Endothelial cell of umbilical vein (primary cell): ENCODE measurements at regions not wholly inside any gene's neighbourhood (a gene's known extent, or its start where the extent isn't known, plus 50 kb on each side); places are given as distances from the start of the nearest gene placed in this dataset.

Experiments used
- BruUV-seq: library from RNA; stranded (reverse); fragments of 400-500 nt; replicated peaks from 2 replicates; lab custom pipeline; 2021; lab: Mats Ljungman, UMichigan
- CTCF ChIA-PET: fragments of 300-600, 350-600 bp; sonication (Branson Sonifier 250); formaldehyde crosslinking; loops from one replicate; lab custom pipeline; 2021; ENCODE audit warnings: antibody characterized with exemption, inconsistent platforms; lab: Charles Lee
- POLR2A ChIA-PET: fragments of 300-600, 350-600 bp; sonication (Branson Sonifier 250); formaldehyde crosslinking; loops from one replicate; lab custom pipeline; 2021; ENCODE audit warnings: antibody characterized with exemption, inconsistent platforms; lab: Charles Lee
- DNase-seq: peaks from one replicate; pipeline ENCODE4 v3.0.0-alpha.2; 2011; ENCODE audit warnings: low read depth, low spot score
- FAIRE-seq: peaks from 2 replicates; lab custom pipeline; 2011; peaks lifted over from hg19 to GRCh38; lab: Jason Lieb, UNC
- H2AFZ ChIP-seq: 2 replicates; pipeline ENCODE4 v1.6.0; 2012; ENCODE audit warnings: low read depth, low read length, control low read depth, inconsistent platforms
- H3K27ac ChIP-seq: 2 replicates; pipeline ENCODE4 v1.5.1; 2011; ENCODE audit warnings: low read depth, mild to moderate bottlenecking, control low read depth, low read length, moderate library complexity; ENCODE audit not compliant: insufficient read depth
- H3K27me3 ChIP-seq, 2 experiments: 2 replicates each; pipeline versions ENCODE4 v1.6.0 to v1.6.1; 2011; ENCODE audit warnings: low read length in 2 of 2, mixed read lengths in 1 of 2; ENCODE audit not compliant: control insufficient read depth in 2 of 2, insufficient read depth in 2 of 2
- H3K36me3 ChIP-seq, 2 experiments: 2 replicates in 1 of 2; 3 replicates in 1 of 2; pipeline ENCODE4 v1.5.1; 2011; ENCODE audit warnings: low read length in 2 of 2, mild to moderate bottlenecking in 1 of 2, moderate library complexity in 1 of 2; ENCODE audit not compliant: control insufficient read depth in 2 of 2, insufficient read depth in 2 of 2; ENCODE audit errors: extremely low read depth in 1 of 2
- H3K4me1 ChIP-seq: 3 replicates; pipeline ENCODE4 v1.5.1; 2011; ENCODE audit warnings: mild to moderate bottlenecking, low read length; ENCODE audit not compliant: control insufficient read depth, insufficient read depth; ENCODE audit errors: extremely low read depth
- H3K4me2 ChIP-seq: 2 replicates; pipeline ENCODE4 v1.6.1; 2011; ENCODE audit warnings: low read length, control low read depth, mixed read lengths; ENCODE audit not compliant: insufficient read depth
- H3K4me3 ChIP-seq, 3 experiments: fragments of 200-600 bp in 1 of 3; sonication (generic), shearing (Covaris generic) in 1 of 3; replicated peaks in 1 of 3; 2 replicates each; pipeline ENCODE4 v1.5.1; 2011 to 2016; ENCODE audit warnings: control low read depth in 3 of 3, low read length in 3 of 3, mild to moderate bottlenecking in 2 of 3, inconsistent platforms in 1 of 3, low read depth in 1 of 3, moderate library complexity in 1 of 3; ENCODE audit not compliant: insufficient read depth in 1 of 3
- H3K79me2 ChIP-seq: 2 replicates; pipeline ENCODE4 v1.6.0; 2012; ENCODE audit warnings: low read length, inconsistent platforms; ENCODE audit not compliant: control insufficient read depth, insufficient read depth
- H3K9ac ChIP-seq: replicated peaks from 2 replicates; pipeline ENCODE3; 2011; ENCODE audit warnings: low read length, control low read depth; ENCODE audit not compliant: insufficient read depth; ENCODE audit errors: extremely low read depth
- H3K9me1 ChIP-seq: replicated peaks from 3 replicates; pipeline ENCODE4 v1.6.0; 2011; ENCODE audit warnings: mild to moderate bottlenecking, low read length; ENCODE audit not compliant: control insufficient read depth, insufficient read depth; ENCODE audit errors: extremely low read depth
- H3K9me3 ChIP-seq: replicated peaks from 2 replicates; pipeline ENCODE4 v1.5.1; 2012; ENCODE audit warnings: low read length, inconsistent platforms; ENCODE audit not compliant: control insufficient read depth, insufficient read depth
- H4K20me1 ChIP-seq: replicated peaks from 2 replicates; pipeline ENCODE3; 2011; ENCODE audit warnings: mild to moderate bottlenecking, low read length; ENCODE audit not compliant: control insufficient read depth, insufficient read depth; ENCODE audit errors: extremely low read depth
- EZH2 ChIP-seq: IDR thresholded peaks from 2 replicates; pipeline ENCODE4 v1.6.1; 2012; ENCODE audit warnings: borderline replicate concordance, low read depth, mild to moderate bottlenecking, moderate library complexity, low read length, inconsistent platforms; ENCODE audit not compliant: severe bottlenecking
- FOS ChIP-seq: IDR thresholded peaks from 2 replicates; pipeline ENCODE4 v1.6.1; 2011; ENCODE audit warnings: mild to moderate bottlenecking, low read length, moderate library complexity, borderline replicate concordance; ENCODE audit not compliant: insufficient read depth
- GATA2 ChIP-seq: IDR thresholded peaks from 2 replicates; pipeline ENCODE4 v1.7.0; 2011; ENCODE audit warnings: low read depth, mild to moderate bottlenecking, moderate library complexity, mixed read lengths, low read length; ENCODE audit not compliant: insufficient read length, insufficient read depth
- JUN ChIP-seq: IDR thresholded peaks from 2 replicates; pipeline ENCODE4 v1.6.1; 2011; ENCODE audit warnings: borderline replicate concordance, low read depth; ENCODE audit not compliant: insufficient read length, insufficient read depth
- MAX ChIP-seq: IDR thresholded peaks from 2 replicates; pipeline ENCODE4 v1.6.1; 2011; ENCODE audit not compliant: insufficient read depth, insufficient read length
- MYC ChIP-seq: IDR thresholded peaks from one replicate; pipeline ENCODE4 v1.6.1; 2011; ENCODE audit warnings: mild to moderate bottlenecking, low read depth, low read length
- POLR2A ChIP-seq: IDR thresholded peaks from 2 replicates; pipeline ENCODE4 v1.6.1; 2012; ENCODE audit warnings: low read depth, mild to moderate bottlenecking, control low read depth, low read length
- POLR2AphosphoS5 ChIP-seq: IDR thresholded peaks from 2 replicates; pipeline ENCODE4 v1.6.1; 2012; ENCODE audit warnings: low read depth, mild to moderate bottlenecking, control low read depth, low read length, moderate library complexity; ENCODE audit not compliant: insufficient read depth
- dilution Hi-C: fragments of 300-500 bp; cut with MboI; formaldehyde crosslinking; loops from one replicate; pipeline ENCODE4 v1.15.0; 2019; ENCODE audit warnings: low sequenced_read_pairs; ENCODE audit not compliant: extremely low pct_ligation_motif_present
- intact Hi-C: fragments of 100-400 bp; cut with micrococcal nuclease; formaldehyde crosslinking; loops from one replicate; pipeline ENCODE4 v1.10.0; 2022
- TF ChIP-seq, protein P1 (sequence below), 2 donors: IDR thresholded peaks; 1 replicate in 1 of 2; 2 replicates in 1 of 2; pipeline ENCODE4 v1.5.1; 2011; ENCODE audit warnings: low read length in 2 of 2, mild to moderate bottlenecking in 2 of 2, moderate library complexity in 2 of 2, control low read depth in 1 of 2, inconsistent platforms in 1 of 2, low read depth in 1 of 2; ENCODE audit not compliant: insufficient read depth in 1 of 2; ENCODE audit errors: extremely low read depth in 1 of 2

DNA sequence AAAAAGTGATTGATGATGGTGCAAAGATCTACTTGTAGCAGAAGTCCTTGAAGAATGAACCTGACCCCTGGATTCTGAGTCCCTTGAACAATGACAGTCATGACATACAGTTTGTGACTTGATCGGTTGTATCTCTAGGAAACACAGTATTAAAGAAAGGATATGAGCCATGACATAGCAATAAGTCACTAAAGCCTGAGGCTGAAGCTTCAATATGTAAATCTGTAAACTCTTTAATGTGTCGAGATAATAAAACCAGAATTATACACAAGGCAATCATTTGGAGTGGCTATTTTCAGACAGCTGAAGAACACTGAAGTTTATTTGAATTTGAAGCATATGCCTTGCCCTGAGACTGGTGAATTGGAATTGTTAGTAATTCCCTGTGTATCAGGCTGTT is 911.5 kb upstream of the RAG2 start:
- DNase-seq (no peak), FAIRE-seq (no peak)
- Histone ChIP-seq H3K9ac (no peak overlapping the region), H3K27ac (no peak overlapping the region), H3K36me3 (no peaks in the 10 kb centered on the region), H3K4me1 (no peaks in the 10 kb centered on the region), H3K4me3 (no peak overlapping the region), H2AFZ (no peak overlapping the region), H4K20me1 (no peaks in the 10 kb centered on the region), H3K27me3 (no peaks in the 10 kb centered on the region), H3K9me3 (no peaks in the 10 kb centered on the region), H3K4me2 (no peak overlapping the region), H3K79me2 (no peaks in the 10 kb centered on the region), H3K9me1 (no peaks in the 10 kb centered on the region)
- ChIA-PET CTCF (no interaction called here), POLR2A (no interaction called here)
- intact Hi-C loops, result no loop called here
- dilution Hi-C loops, result no loop called here
- no TSS peak for BruUV-seq
- TF ChIP-seq GATA2 (no peak), POLR2AphosphoS5 (no peak), JUN (no peak), EZH2 (no peak), MAX (no peak), MYC (no peak), POLR2A (no peak), FOS (no peak)
- TF ChIP-seq, protein P1, sequence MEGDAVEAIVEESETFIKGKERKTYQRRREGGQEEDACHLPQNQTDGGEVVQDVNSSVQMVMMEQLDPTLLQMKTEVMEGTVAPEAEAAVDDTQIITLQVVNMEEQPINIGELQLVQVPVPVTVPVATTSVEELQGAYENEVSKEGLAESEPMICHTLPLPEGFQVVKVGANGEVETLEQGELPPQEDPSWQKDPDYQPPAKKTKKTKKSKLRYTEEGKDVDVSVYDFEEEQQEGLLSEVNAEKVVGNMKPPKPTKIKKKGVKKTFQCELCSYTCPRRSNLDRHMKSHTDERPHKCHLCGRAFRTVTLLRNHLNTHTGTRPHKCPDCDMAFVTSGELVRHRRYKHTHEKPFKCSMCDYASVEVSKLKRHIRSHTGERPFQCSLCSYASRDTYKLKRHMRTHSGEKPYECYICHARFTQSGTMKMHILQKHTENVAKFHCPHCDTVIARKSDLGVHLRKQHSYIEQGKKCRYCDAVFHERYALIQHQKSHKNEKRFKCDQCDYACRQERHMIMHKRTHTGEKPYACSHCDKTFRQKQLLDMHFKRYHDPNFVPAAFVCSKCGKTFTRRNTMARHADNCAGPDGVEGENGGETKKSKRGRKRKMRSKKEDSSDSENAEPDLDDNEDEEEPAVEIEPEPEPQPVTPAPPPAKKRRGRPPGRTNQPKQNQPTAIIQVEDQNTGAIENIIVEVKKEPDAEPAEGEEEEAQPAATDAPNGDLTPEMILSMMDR (IDR thresholded peaks at IDR 0.05; ENCODE audit: extremely low read depth in 1 of 2, insufficient read depth in 1 of 2, low read depth in 1 of 2, low read length in 2 of 2), result no peak
